SK-N-SH treated with all-trans-retinoic acid at 6 μM for 48 hours (cell line): ENCODE measurements at regions not wholly inside any gene's neighbourhood (a gene's known extent, or its start where the extent isn't known, plus 50 kb on each side); places are given as distances from the start of the nearest gene placed in this dataset.

Experiments
- ARNTL ChIP-seq: fragments of 450-650 bp; formaldehyde crosslinking; IDR thresholded peaks from 2 replicates; pipeline ENCODE4 v1.5.0; 2020; ENCODE audit warnings: low read depth, mild to moderate bottlenecking, moderate library complexity, borderline replicate concordance
- CREB5 ChIP-seq: fragments of 250-450 bp; sonication (Bioruptor Pico); IDR thresholded peaks from 2 replicates; pipeline ENCODE4 v1.5.1; 2020; ENCODE audit warnings: low read depth, mild to moderate bottlenecking, moderate library complexity
- CSDC2 ChIP-seq: fragments of 250-450 bp; sonication (Bioruptor Pico); IDR thresholded peaks from 2 replicates; pipeline ENCODE4 v1.5.0; 2020; ENCODE audit warnings: mild to moderate bottlenecking, moderate library complexity
- GLIS3 ChIP-seq: fragments of 250-450 bp; sonication (Bioruptor Pico); IDR thresholded peaks from 2 replicates; pipeline ENCODE4 v1.5.0; 2020; ENCODE audit warnings: mild to moderate bottlenecking, moderate library complexity
- OSR1 ChIP-seq: fragments of 250-450 bp; sonication (Bioruptor Pico); IDR thresholded peaks from 2 replicates; pipeline ENCODE4 v1.8.0; 2022; ENCODE audit warnings: moderate library complexity, mild to moderate bottlenecking, inconsistent platforms
- PATZ1 ChIP-seq: fragments of 250-450 bp; sonication (Bioruptor Pico); IDR thresholded peaks from 2 replicates; pipeline ENCODE4 v1.8.0; 2020; ENCODE audit warnings: mild to moderate bottlenecking, moderate library complexity, borderline replicate concordance
- RARB ChIP-seq: fragments of 250-450 bp; sonication (Bioruptor Pico); IDR thresholded peaks from 2 replicates; pipeline ENCODE4 v1.8.0; 2021; ENCODE audit warnings: mild to moderate bottlenecking, moderate library complexity
- ZFP30 ChIP-seq: fragments of 450-650 bp; formaldehyde crosslinking; IDR thresholded peaks from 2 replicates; pipeline ENCODE4 v1.5.0; 2022; ENCODE audit warnings: mild to moderate bottlenecking, moderate library complexity
- ZNF8 ChIP-seq: fragments of 450-650 bp; formaldehyde crosslinking; IDR thresholded peaks from 2 replicates; pipeline ENCODE4 v1.5.0; 2020; ENCODE audit warnings: mild to moderate bottlenecking, moderate library complexity

GRCh38 chr6:142510211-142510610 lies 208.4 kb downstream of the ADGRG6 start:
- no peak for TF ChIP-seq ZFP30 (CRISPR knock-in tag)
- TF ChIP-seq ZNF8, result no peak
- TF ChIP-seq OSR1 (CRISPR knock-in tag), result no peak
- TF ChIP-seq CSDC2 (CRISPR knock-in tag), result no peak
- no peak for TF ChIP-seq ARNTL (CRISPR knock-in tag)
- no peak for TF ChIP-seq RARB
- TF ChIP-seq GLIS3 (CRISPR knock-in tag), result no peak
- no peak for TF ChIP-seq CREB5
- TF ChIP-seq PATZ1 (CRISPR knock-in tag), result no peak
